Neural progenitor cell (in vitro differentiated cells): ENCODE measurements at regions not wholly inside any gene's neighbourhood (a gene's known extent, or its start where the extent isn't known, plus 50 kb on each side); places are given as distances from the start of the nearest gene placed in this dataset.

Source experiments
- CTCF ChIP-seq: fragments of 200-600 bp; sonication (generic); IDR thresholded peaks from 2 replicates; pipeline ENCODE4 v1.5.1; 2017; ENCODE audit warnings: antibody characterized with exemption, mild to moderate bottlenecking
- EZH2 ChIP-seq: fragments of 200-600 bp; sonication (generic); IDR thresholded peaks from 2 replicates; pipeline ENCODE4 v1.6.1; 2017; ENCODE audit warnings: antibody characterized with exemption, mild to moderate bottlenecking, moderate library complexity

GRCh38 chr4:129974730-129975129, 878.8 kb downstream of the C4orf33 start:
- no peak for TF ChIP-seq EZH2
- no peak for TF ChIP-seq CTCF
